ENCODE measurements at regions not wholly inside any gene's neighbourhood (a gene's known extent, or its start where the extent isn't known, plus 50 kb on each side); places are given as distances from the start of the nearest gene placed in this dataset.

- Histone ChIP-seq H3K4me1 (no peaks in the 10 kb centered on the region), H3K9me3 (peaks cover 10% of the 10 kb centered on the region), H3K27me3 (no peaks in the 10 kb centered on the region), H3K27ac (no peak overlapping the region), H3K36me3 (no peaks in the 10 kb centered on the region), H3K4me3 (no peak overlapping the region)
- no CpG with 5 or more reads among the region's 1 CpG for WGBS
- no peak for DNase-seq (ENCODE audit: low spot score in 2 of 2)
- TF ChIP-seq POLR2AphosphoS5 (IDR thresholded peaks at IDR 0.05) (no peak), EP300 (IDR thresholded peaks at IDR 0.05) (no peak), CTCF (IDR thresholded peaks at IDR 0.05) (no peak), POLR2A (IDR thresholded peaks at IDR 0.05) (no peak)
Observed at GRCh38 chr5:123732257-123732656, 220.3 kb downstream of the CSNK1G3 start.

GRCh38 chr5:123722451-123722850 is 210.5 kb downstream of the CSNK1G3 start:
- DNase-seq (ENCODE audit: low spot score in 2 of 2), result no peak
- Histone ChIP-seq H3K9me3 (no peaks in the 10 kb centered on the region), H3K27me3 (no peaks in the 10 kb centered on the region), H3K36me3 (no peaks in the 10 kb centered on the region), H3K4me3 (no peak overlapping the region), H3K4me1 (no peaks in the 10 kb centered on the region), H3K27ac (no peak overlapping the region)
- 64% methylated on average over 3 of the region's 3 CpGs for WGBS
- no peak for TF ChIP-seq EP300 (IDR thresholded peaks at IDR 0.05)
- TF ChIP-seq CTCF (IDR thresholded peaks at IDR 0.05), result no peak
- TF ChIP-seq POLR2A (IDR thresholded peaks at IDR 0.05), result no peak
- no peak for TF ChIP-seq POLR2AphosphoS5 (IDR thresholded peaks at IDR 0.05)

GRCh38 chr5:123721675-123722276 is 209.8 kb downstream of the CSNK1G3 start:
- no peaks in the 10 kb centered on the region for H3K27me3 ChIP-seq
- H3K27ac ChIP-seq, result no peak overlapping the region
- H3K9me3 ChIP-seq, result no peaks in the 10 kb centered on the region
- no peaks in the 10 kb centered on the region for H3K36me3 ChIP-seq
- H3K4me3 ChIP-seq, result no peak overlapping the region
- no peak for DNase-seq (ENCODE audit: low spot score in 2 of 2)
- TF ChIP-seq EP300 (IDR thresholded peaks at IDR 0.05) (no peak), POLR2A (IDR thresholded peaks at IDR 0.05) (no peak), CTCF (IDR thresholded peaks at IDR 0.05) (no peak), POLR2AphosphoS5 (IDR thresholded peaks at IDR 0.05) (no peak)
- WGBS, result 72% methylated on average over 4 of the region's 4 CpGs
- H3K4me1 ChIP-seq, result no peaks in the 10 kb centered on the region

GRCh38 chr5:123720955-123721354 is 209.0 kb downstream of the CSNK1G3 start:
- H3K4me1 ChIP-seq, result no peaks in the 10 kb centered on the region
- H3K27me3 ChIP-seq, result no peaks in the 10 kb centered on the region
- WGBS, result 85% methylated on average over 5 of the region's 5 CpGs
- H3K27ac ChIP-seq, result no peak overlapping the region
- H3K36me3 ChIP-seq, result no peaks in the 10 kb centered on the region
- TF ChIP-seq POLR2A (IDR thresholded peaks at IDR 0.05) (no peak), POLR2AphosphoS5 (IDR thresholded peaks at IDR 0.05) (no peak), EP300 (IDR thresholded peaks at IDR 0.05) (no peak), CTCF (IDR thresholded peaks at IDR 0.05) (no peak)
- H3K4me3 ChIP-seq, result no peak overlapping the region
- no peak for DNase-seq (ENCODE audit: low spot score in 2 of 2)
- no peaks in the 10 kb centered on the region for H3K9me3 ChIP-seq

- Histone ChIP-seq H3K4me3 (no peak overlapping the region), H3K27me3 (no peaks in the 10 kb centered on the region), H3K36me3 (no peaks in the 10 kb centered on the region), H3K27ac (no peak overlapping the region), H3K9me3 (no peaks in the 10 kb centered on the region), H3K4me1 (no peaks in the 10 kb centered on the region)
- TF ChIP-seq EP300 (IDR thresholded peaks at IDR 0.05) (no peak), POLR2A (IDR thresholded peaks at IDR 0.05) (no peak), POLR2AphosphoS5 (IDR thresholded peaks at IDR 0.05) (no peak), CTCF (IDR thresholded peaks at IDR 0.05) (no peak)
- DNase-seq (ENCODE audit: low spot score in 2 of 2), result no peak
Observed at GRCh38 chr5:123720339-123720738, 208.4 kb downstream of the CSNK1G3 start.
